GM21786 (cell line): ENCODE measurements at regions not wholly inside any gene's neighbourhood (a gene's known extent, or its start where the extent isn't known, plus 50 kb on each side); places are given as distances from the start of the nearest gene placed in this dataset.
A peak's percentile ranks its signal among the peaks of the same experiment; 100 is the strongest.

Experiments used
- ATAC-seq: cut with Tn5 transposase; IDR thresholded peaks from one replicate; pipeline ENCODE4 v1.9.1; 2021; ENCODE audit not compliant: unreplicated experiment

DNA sequence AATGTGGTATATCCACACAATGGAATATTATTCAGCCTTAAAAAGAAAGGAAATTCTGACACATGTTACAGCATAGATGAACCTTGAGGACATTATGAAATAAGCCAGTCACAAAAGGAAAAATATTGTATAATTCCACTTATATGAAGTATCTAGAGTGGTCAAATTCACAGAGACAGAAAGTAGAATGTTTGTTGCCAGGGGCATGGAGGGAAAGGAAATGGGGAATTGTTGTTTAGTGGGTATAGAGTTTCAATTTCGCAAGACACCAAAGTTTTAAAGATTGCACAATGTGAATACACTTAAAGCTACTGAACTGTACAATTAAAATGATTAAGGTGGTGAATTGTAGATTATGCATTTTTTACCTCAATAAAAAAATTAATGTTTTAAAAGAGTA, 92.9 kb downstream of the TXNL1 start:
- ATAC-seq = no peak

DNA sequence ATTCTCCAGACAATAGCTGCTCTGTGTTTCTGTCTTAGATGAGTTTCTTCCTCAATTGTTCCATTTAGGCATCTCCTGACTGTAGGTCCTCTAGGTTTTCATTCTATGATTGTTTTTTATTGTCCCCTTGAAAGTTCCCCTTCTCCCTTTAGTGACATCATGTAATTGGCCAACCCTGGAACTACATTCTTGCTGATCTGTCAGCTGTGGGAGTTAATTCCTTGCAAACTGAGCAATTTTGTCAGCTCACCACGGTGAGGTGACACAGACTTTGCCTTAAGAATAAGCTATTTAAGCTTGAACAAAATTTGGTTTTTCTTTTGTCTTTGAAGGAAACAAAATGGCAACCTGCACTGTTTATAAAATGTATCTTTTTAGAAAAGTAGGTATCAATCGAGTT, 95.9 kb downstream of the TXNL1 start:
- no peak for ATAC-seq

GRCh38 chr18:56541793-56542192, 96.6 kb downstream of the TXNL1 start:
- no peak for ATAC-seq

DNA sequence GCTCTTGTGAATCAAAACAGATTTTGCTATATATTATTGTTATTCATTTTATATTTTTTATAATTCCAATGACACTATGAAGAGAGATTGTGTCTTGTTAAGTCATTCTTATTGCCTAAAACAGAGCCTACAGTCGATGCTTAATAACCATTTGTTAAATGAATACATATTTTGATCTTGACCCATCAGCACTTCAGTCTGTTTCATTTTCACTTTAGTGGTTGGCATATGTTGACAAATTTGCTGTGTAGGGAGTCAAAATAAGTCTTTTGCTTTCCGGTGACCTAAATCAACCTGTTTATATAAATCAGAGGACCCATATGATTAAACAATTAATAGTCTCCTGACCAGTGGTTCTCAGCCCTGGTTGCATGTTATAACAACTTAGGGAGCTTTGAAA, 97.1 kb downstream of the TXNL1 start:
- no peak for ATAC-seq

DNA sequence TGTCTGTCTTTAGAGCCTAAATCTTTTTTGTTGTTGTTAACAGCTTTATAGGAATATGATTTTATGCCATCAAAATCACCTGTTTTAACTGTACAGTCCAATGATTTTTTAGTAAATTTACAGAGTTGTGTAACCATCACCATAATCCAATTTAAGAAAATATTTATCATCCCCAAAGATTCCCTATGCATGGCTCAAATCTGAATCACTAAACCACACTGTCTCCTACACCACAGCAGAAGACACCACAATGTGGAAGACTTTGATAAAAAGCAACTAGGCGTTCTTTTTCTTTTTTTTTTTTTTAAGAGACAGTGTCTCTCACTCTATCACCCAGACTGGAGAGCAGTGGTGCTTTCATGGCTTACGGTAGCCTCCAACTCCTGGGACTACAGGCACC, 99.6 kb downstream of the TXNL1 start:
- no peak for ATAC-seq

DNA sequence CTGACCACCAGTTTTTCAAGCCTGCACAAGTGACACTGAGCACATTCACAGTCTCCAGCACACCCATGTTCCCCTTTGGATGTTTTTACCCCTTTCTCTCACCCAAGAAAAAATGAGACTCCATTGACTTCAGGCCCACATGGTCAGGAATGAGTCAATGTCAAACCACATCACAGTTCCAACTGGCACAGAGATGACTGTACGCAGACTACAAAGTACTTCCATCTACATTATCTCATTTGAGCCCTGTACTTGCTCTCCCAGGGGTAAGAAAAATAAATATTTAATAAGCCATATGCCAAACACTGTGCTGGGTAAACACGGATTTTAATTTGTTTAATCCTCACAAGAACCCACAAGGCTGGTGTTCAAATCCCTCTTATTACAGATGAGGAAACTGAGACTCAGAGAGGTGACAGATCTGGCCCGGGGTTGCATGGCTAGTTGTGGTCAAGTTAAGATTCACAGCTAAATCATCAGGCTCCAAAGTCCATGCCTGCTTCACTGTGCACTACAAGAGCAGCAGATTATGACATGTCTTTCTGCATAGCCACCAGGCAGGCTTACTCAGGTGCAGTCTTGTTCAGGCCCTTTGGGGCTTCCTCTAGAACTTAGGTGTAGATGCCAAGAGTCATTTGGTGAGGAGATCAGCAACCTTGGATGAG, 106.1 kb downstream of the TXNL1 start:
- peak; percentile 87 for ATAC-seq

GRCh38 chr18:56522816-56523215, 115.6 kb downstream of the TXNL1 start:
- ATAC-seq = no peak

DNA sequence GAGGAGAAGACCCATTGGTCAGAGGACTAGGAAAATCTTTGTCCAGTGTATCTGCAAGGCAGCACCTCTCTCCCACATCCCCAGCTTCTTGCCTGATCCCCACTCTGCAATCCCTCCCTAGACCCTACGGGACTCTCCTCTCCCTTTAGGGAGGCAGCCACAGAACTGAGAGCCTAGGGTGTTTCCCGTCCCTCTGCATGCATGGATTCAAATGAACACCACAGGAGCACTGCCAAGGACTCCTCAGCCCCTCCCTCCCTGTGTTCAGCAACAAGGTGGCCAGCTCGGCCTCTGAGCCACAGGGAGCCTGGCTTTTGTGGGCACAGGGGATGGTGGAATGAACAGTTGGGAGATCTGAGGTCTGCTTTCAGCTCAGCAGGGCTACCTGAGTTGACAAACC, 117.1 kb downstream of the TXNL1 start:
- ATAC-seq = no peak

DNA sequence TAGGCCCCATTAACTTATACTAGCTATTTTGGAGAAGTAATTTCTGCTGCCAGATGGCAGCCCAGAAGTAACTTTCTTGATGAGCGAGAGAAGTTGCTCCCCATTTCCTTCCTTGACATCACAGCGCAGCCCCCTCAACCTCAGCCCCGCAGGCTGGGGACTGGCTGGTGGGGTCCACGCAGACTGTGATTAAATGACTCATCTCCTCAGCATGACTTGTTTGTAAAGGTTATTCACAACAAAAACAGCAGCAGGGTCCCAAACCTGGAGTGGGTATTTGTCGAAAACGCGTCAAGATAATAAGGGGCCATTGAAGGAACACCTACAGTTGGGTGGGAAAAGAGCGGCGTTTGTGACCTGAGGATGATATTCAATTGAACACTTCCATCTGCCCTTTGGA, 120.6 kb downstream of the TXNL1 start:
- ATAC-seq = no peak

DNA sequence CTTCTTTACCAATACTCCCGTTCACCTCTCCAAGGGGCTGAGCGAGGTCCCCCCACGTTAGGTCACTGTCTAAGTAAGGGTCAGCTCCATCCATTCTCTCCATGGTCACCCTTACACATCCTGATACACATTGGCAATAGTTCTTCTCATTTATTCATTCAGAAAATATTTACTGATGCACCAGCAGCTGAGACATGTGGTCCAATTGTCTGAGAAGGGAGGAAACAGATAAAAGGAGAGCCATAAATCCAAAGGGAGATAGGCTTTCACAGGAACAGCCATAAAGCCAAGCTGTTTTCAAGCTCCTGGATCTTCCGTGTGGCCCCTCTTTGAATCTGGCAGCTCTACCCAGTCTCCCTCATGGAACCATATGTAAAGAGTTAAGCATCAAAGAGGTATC, 121.2 kb downstream of the TXNL1 start:
- ATAC-seq = no peak

- no peak for ATAC-seq
These were observed 121.6 kb downstream of the TXNL1 start for GRCh38 chr18:56516789-56517188.

DNA sequence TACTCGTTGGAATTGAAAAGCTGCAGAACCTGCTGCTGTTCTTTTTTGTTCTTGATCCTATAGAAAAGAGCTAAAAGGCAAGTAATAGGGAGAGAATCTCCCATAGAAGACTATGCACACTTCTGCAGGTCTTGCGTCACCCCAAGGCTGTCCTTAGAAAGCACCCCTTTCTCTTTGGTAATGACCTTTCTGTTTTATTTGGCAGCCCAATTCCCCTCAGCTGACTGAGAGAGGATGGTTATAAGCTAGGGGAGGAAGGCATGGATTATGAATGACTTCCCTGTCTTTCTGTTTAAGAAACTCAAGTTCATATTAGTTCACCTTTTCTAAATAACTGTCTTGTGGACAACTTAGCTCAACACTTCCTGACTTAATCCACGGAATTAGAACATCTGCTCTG, 122.9 kb downstream of the TXNL1 start:
- ATAC-seq = no peak

DNA sequence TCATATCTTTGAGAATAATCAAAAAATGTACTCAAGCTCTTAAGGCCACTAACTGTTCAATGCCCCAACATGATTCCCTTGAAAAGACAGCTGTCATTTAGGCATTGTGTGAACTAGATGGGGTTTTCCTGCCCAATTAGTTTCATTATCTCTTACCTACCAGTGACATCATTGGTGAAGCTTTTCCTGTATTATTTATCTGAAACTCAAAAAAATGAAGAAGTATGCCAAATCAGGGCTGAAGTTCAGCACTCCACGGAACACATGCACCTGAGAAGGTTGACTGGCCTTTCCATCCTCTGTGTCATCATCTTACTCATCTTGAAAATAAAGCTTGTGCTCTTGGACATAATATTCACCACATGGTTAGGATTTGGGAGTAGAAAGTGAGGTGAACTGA, 126.4 kb downstream of the TXNL1 start:
- ATAC-seq = peak; percentile 54

- no peak for ATAC-seq
These were observed 128.3 kb downstream of the TXNL1 start for GRCh38 chr18:56510108-56510507.

DNA sequence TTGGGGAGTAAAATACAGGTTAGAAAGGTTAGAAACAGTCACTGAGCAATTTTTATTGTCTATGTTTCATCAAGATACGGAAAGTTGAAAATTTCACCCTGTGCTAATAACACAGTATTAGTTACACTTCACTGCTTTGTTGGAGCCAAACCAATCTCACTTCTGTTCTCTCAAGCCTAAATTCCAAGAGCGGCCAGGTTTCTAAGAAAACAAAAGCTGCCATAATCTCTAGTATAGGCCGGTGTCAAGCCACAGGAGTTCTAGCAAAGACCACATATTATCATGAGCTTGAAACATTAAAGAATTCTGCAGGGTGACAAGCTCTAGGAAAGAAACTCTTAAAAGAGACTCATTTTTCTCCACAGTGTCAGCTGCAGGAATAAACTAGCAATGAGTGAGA, 128.7 kb downstream of the TXNL1 start:
- no peak for ATAC-seq

GRCh38 chr18:56508370-56509036, 129.9 kb downstream of the TXNL1 start:
- no peak for ATAC-seq

GRCh38 chr18:56505971-56506370, 132.4 kb downstream of the TXNL1 start:
- ATAC-seq = no peak

DNA sequence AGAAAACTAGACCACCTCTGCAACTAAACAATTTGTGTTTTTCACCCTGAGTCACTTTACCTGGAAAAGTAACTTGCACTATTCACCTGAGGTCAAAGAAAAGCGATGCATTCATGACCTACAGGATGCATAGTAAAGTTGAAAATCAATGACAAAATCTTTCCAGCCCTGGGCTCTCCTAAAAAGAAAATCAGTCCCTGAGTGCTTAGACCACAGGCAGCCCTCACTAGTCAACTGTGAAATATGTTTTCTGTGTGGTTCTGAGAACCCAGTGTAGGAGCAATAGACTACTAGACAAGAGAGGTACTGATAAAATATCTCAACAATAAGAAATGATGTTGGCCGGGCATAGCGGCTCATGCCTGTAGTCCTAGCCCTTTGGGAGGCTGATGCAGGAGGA, 133.1 kb downstream of the TXNL1 start:
- no peak for ATAC-seq

GRCh38 chr18:56501896-56502295, 136.5 kb downstream of the TXNL1 start:
- no peak for ATAC-seq

DNA sequence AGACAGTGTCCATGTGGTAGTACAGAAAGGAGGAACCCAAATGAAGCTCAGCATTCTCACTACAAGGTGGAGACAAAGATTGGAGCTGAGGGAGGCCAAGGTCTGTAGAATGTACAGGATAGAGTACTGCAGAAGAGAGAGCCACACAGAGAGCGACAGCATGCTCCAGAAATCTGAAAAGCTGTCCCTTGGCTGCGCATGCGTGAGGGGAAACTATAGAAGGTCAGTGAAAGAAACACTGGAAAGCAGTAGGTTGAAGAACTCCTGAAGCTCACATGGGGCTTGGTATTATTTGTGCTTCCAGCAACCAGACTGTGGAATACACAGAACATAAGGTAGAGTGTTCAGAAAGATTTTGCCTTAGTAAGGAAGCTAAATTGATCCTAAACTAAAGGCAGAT, 142.5 kb downstream of the TXNL1 start:
- no peak for ATAC-seq

- no peak for ATAC-seq
These were observed 144.9 kb downstream of the TXNL1 start for GRCh38 chr18:56493531-56493930.

GRCh38 chr18:56492136-56492535, 146.3 kb downstream of the TXNL1 start:
- ATAC-seq = no peak

DNA sequence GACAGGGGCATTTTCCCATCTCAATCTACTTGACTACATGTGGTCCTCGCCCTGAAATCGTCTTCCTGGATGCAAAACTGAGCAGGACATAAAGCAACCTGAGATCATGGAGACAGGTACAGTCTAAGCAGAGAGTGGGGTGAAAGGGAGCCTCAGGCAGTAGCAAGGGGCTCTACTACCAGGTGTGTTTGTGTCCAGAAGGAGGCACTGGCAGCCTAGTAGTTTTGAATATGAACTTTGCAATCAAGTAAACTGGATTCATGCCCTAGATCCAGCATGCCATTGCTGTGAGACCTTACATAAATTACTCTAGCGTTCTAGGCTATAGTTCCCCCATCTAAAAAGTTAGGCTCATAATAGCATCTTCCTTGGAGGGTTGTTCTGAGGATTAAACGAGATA, 147.4 kb downstream of the TXNL1 start:
- no peak for ATAC-seq
